GM12892 (cell line): ENCODE measurements at regions not wholly inside any gene's neighbourhood (a gene's known extent, or its start where the extent isn't known, plus 50 kb on each side); places are given as distances from the start of the nearest gene placed in this dataset.
"Not testable (repeated sequence)": the region's sequence is repeated elsewhere in the genome, so short reads cannot be mapped to it uniquely, and the experiment has no call there.

Source experiments
- DNase-seq: peaks from one replicate; pipeline ENCODE4 v3.0.0; 2011; ENCODE audit not compliant: insufficient read length
- FAIRE-seq: peaks from 2 replicates; lab custom pipeline; 2011; peaks lifted over from hg19 to GRCh38; lab: Jason Lieb, UNC
- POLR2A ChIP-seq: IDR thresholded peaks from 2 replicates; pipeline ENCODE4 v1.6.1; 2011; ENCODE audit warnings: low read depth, low read length, control low read depth
- POLR2AphosphoS5 ChIP-seq: IDR thresholded peaks from 2 replicates; pipeline ENCODE4 v1.6.1; 2011; ENCODE audit warnings: low read depth, low read length, control low read depth
- TAF1 ChIP-seq: IDR thresholded peaks from 2 replicates; pipeline ENCODE4 v1.6.1; 2011; ENCODE audit warnings: low read depth, mild to moderate bottlenecking, control low read depth, low read length, borderline replicate concordance

DNA sequence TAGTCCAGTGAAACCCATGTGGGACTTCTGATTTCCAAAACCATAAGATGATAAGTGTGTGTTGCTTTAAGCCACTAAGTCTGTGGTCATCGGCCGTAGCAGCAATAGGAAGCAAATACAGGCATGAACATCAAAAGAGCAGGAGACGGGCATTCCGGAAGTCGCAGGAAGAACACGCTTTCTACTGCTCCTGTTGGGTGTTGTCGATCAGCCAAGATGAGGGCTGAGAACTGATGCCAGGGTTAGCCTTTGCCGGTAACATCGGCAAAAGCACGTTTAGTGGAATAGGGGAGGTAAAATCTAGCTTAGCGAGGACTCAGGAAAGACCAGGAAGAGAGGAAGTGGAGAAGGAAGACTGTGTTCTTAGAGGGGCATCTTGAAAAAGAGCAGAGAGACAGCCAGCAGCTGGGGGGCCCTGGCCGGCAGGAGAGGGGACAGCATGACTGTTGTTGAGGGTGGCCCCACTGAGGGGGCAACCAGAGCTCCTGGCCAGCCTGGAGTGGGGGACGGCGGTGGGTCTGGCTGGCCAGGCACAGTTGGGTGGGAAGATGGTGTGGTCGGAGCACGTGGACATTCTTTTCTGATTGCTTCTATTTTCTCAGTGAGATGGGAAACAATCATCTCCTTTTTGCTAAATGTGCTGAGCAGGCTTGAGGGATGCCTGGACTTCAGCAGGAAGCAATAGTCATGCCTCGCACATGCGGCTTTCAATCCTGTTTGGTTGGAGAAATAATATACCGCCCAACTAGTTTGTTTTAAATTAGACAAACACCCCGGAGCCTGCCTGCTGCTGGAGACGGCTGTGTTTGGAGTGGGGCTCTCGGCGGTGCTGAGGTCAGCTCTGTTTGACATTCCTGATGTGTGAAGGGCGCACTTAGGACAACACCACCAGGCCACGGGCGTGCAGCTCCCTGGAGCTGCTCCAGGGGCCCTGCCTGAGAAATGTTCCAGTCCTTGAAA is 109.9 kb downstream of the METRNL start:
- TF ChIP-seq TAF1 (no peak), POLR2A (no peak), POLR2AphosphoS5 (no peak)
- FAIRE-seq = no peak
- DNase-seq = no peak

- DNase-seq (no peak), FAIRE-seq (no peak)
- no peak for TF ChIP-seq POLR2A
- TF ChIP-seq TAF1 = no peak
- TF ChIP-seq POLR2AphosphoS5 = no peak
These were observed 110.6 kb downstream of the METRNL start for GRCh38 chr17:83190004-83190385.

DNA sequence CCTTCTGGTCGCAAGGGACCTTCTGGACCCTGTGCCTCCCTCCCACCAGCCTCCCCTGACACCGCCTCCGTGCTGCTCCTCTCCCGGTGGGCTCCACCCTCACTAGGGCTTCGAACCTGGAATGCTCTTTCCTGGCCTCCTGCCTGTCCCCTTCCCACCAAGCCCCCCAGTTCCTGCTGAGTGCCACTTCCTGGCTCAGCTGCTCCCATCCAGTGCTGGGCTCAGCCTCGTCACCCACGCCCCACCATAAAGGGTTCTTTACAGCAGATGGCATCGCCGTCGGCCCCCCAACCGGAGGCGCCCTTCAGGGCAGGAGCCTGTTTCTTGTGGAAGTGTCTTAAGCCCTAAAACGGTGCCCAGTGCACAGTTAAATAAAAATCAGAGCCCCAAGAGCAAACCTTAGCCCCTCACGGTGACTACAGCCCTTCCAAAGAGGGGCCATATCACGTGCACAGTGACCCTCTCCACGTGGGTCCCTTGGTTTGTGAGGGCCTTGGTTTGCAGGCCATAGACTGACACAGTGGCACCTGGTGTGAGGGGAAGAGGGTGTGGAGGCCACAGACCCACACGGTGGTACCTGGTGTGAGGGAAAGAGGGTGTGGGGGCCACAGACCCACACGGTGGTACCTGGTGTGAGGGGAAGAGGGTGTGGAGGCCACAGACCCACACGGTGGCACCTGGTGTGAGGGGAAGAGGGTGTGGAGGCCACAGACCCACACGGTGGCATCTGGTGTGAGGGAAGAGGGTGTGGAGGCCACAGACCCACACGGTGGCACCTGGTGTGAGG is 111.4 kb downstream of the METRNL start:
- no peak for DNase-seq
- no peak for TF ChIP-seq POLR2A
- no peak for TF ChIP-seq POLR2AphosphoS5
- TF ChIP-seq TAF1 = no peak
- FAIRE-seq = no peak

DNA sequence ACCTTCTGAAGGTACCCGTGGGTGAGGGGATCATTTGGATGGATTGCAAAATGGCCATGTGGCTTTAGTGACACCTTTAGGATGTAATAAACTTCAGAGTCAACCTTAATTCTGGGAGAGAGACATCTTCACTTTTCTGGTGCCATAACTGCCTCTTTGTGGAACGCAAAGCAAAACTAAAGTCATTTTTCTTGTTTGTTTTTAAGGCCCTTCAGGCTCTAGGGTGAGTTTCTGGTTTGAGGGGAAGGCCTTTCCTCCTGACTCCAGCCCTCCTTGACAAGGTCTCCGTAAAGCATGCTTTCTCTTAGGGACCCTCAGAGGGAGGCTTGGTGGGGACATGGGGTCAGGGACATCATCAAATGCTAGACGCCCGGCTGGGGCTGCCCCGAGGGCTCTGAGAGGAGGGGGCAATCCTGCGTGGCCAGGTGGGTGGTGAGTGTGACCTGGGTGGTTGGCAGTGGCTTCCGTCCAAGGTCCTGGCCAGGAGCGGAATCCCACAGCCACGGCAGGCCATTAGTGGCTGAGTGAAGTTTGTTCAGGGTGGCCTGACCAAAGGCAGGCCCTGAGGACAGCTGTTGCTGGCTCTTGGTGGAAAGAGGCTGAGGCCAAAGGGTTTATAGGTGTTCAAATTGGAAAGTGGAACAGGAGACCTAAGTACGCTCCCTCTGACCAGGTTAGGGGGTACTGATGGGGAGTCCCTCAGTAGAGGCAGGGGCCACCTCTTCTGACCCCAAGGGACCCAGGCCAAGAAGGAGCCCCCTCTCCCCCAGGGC is 112.2 kb downstream of the METRNL start:
- TF ChIP-seq TAF1 = no peak
- TF ChIP-seq POLR2AphosphoS5 = no peak
- TF ChIP-seq POLR2A = no peak
- FAIRE-seq = no peak
- DNase-seq = no peak

GRCh38 chr17:83192161-83192788 is 112.9 kb downstream of the METRNL start:
- TF ChIP-seq TAF1 (no peak), POLR2A (no peak), POLR2AphosphoS5 (no peak)
- no peak for FAIRE-seq
- no peak for DNase-seq

- DNase-seq, FAIRE-seq: not testable (repeated sequence)
These were observed 113.5 kb downstream of the METRNL start for GRCh38 chr17:83192789-83193335.

GRCh38 chr17:83193336-83194185 is 114.2 kb downstream of the METRNL start:
- FAIRE-seq = no peak
- TF ChIP-seq TAF1 = no peak
- no peak for TF ChIP-seq POLR2AphosphoS5
- no peak for TF ChIP-seq POLR2A
- no peak for DNase-seq

GRCh38 chr17:83194186-83194561 is 114.8 kb downstream of the METRNL start:
- TF ChIP-seq TAF1 (no peak), POLR2A (no peak), POLR2AphosphoS5 (no peak)
- FAIRE-seq (no peak), DNase-seq (no peak)

- FAIRE-seq (no peak), DNase-seq (no peak)
- no peak for TF ChIP-seq POLR2A
- TF ChIP-seq TAF1 = no peak
- no peak for TF ChIP-seq POLR2AphosphoS5
These were observed 115.4 kb downstream of the METRNL start for GRCh38 chr17:83194761-83195329.
